ENCODE measurements at regions not wholly inside any gene's neighbourhood (a gene's known extent, or its start where the extent isn't known, plus 50 kb on each side); places are given as distances from the start of the nearest gene placed in this dataset.
"Not testable (repeated sequence)": the region's sequence is repeated elsewhere in the genome, so short reads cannot be mapped to it uniquely, and the experiment has no call there.

- TF ChIP-seq EZH2phosphoT487 (IDR thresholded peaks at IDR 0.05; ENCODE audit: low read length); CTCF (IDR thresholded peaks at IDR 0.05; ENCODE audit: low read length); EZH2 (optimal IDR thresholded peaks at IDR 0.05; ENCODE audit: low read depth, low read length): not testable (repeated sequence)
These were observed 156.9 kb upstream of the CNOT2 start for GRCh38 chr12:70086372-70086771.
